Fibroblast of peridontal ligament (primary cell): ENCODE measurements at regions not wholly inside any gene's neighbourhood (a gene's known extent, or its start where the extent isn't known, plus 50 kb on each side); places are given as distances from the start of the nearest gene placed in this dataset.

ENCODE experiments used
- DNase-seq: peaks from one replicate; pipeline ENCODE4 v3.0.0-alpha.2; 2010; ENCODE audit errors: extremely low read depth

GRCh38 chr21:43332861-43333297 is 94.1 kb downstream of the SIK1 start:
- DNase-seq: no peak

GRCh38 chr21:43331962-43332828 is 94.7 kb downstream of the SIK1 start:
- DNase-seq: peak; percentile 71

GRCh38 chr21:43331111-43331961 is 95.6 kb downstream of the SIK1 start:
- DNase-seq: no peak

GRCh38 chr21:43330306-43330881 is 96.5 kb downstream of the SIK1 start:
- no peak for DNase-seq

- DNase-seq: no peak
Measured at GRCh38 chr21:43329711-43330269, 97.1 kb downstream of the SIK1 start.

GRCh38 chr21:43328958-43329691 is 97.8 kb downstream of the SIK1 start:
- DNase-seq: no peak

- DNase-seq: no peak
Measured at GRCh38 chr21:43328185-43328957, 98.6 kb downstream of the SIK1 start.

- no peak for DNase-seq
Measured at GRCh38 chr21:43325968-43326715, 100.8 kb downstream of the SIK1 start.

- DNase-seq: no peak
Measured at GRCh38 chr21:43325036-43325435, 101.9 kb downstream of the SIK1 start.

GRCh38 chr21:43324596-43324995 is 102.3 kb downstream of the SIK1 start:
- DNase-seq: no peak

- DNase-seq: no peak
Measured at GRCh38 chr21:43323244-43324005, 103.5 kb downstream of the SIK1 start.

GRCh38 chr21:43322805-43323204 is 104.1 kb downstream of the SIK1 start:
- DNase-seq: no peak

- no peak for DNase-seq
Measured at GRCh38 chr21:43322311-43322710, 104.6 kb downstream of the SIK1 start.

- no peak for DNase-seq
Measured at GRCh38 chr21:43321611-43322010, 105.3 kb downstream of the SIK1 start.

GRCh38 chr21:43321111-43321510 is 105.8 kb downstream of the SIK1 start:
- no peak for DNase-seq

- DNase-seq: no peak
Measured at GRCh38 chr21:43320526-43320925, 106.4 kb downstream of the SIK1 start.

GRCh38 chr21:43318841-43319781 is 107.8 kb downstream of the SIK1 start:
- DNase-seq: peak; percentile 39

- DNase-seq: no peak
Measured at GRCh38 chr21:43318368-43318767, 108.6 kb downstream of the SIK1 start.
